H9 (cell line): ENCODE measurements at regions not wholly inside any gene's neighbourhood (a gene's known extent, or its start where the extent isn't known, plus 50 kb on each side); places are given as distances from the start of the nearest gene placed in this dataset.

Experiments used
- DNase-seq: peaks from one replicate; pipeline ENCODE4 v3.0.0-alpha.2; 2017
- H2AFZ ChIP-seq: one replicate; pipeline ENCODE4 v1.6.1; 2013; ENCODE audit warnings: mild to moderate bottlenecking, low read length, control low read depth, moderate library complexity
- H2AK5ac ChIP-seq: 2 replicates; pipeline ENCODE4 v1.6.1; 2013; ENCODE audit warnings: low read length, control low read depth, mixed read lengths; ENCODE audit not compliant: insufficient read length
- H2BK120ac ChIP-seq: one replicate; pipeline ENCODE4 v1.6.1; 2013; ENCODE audit warnings: low read depth, mild to moderate bottlenecking, low read length, control low read depth, inconsistent platforms; ENCODE audit not compliant: poor library complexity, severe bottlenecking
- H2BK12ac ChIP-seq: 2 replicates; pipeline ENCODE4 v1.6.1; 2013; ENCODE audit warnings: low read length, control low read depth, mixed read lengths, low read depth; ENCODE audit not compliant: insufficient read length
- H2BK15ac ChIP-seq: 2 replicates; pipeline ENCODE4 v1.6.1; 2013; ENCODE audit warnings: low read depth, low read length, control low read depth
- H2BK20ac ChIP-seq: one replicate; pipeline ENCODE4 v1.6.1; 2013; ENCODE audit warnings: low read depth, mild to moderate bottlenecking, low read length, control low read depth, inconsistent platforms; ENCODE audit not compliant: poor library complexity, severe bottlenecking
- H2BK5ac ChIP-seq: 2 replicates; pipeline ENCODE4 v1.6.1; 2013; ENCODE audit warnings: low read length, control low read depth, mixed read lengths; ENCODE audit not compliant: insufficient read length
- H3K14ac ChIP-seq: 2 replicates; pipeline ENCODE4 v1.6.1; 2013; ENCODE audit warnings: low read length, control low read depth; ENCODE audit not compliant: insufficient read depth
- H3K18ac ChIP-seq: 2 replicates; pipeline ENCODE4 v1.6.1; 2013; ENCODE audit warnings: low read depth, mild to moderate bottlenecking, mixed read lengths, low read length, control low read depth; ENCODE audit not compliant: insufficient read length
- H3K23ac ChIP-seq: 2 replicates; pipeline ENCODE4 v1.6.1; 2013; ENCODE audit warnings: low read length, control low read depth, mixed read lengths, low read depth; ENCODE audit not compliant: insufficient read length
- H3K23me2 ChIP-seq: 2 replicates; pipeline ENCODE4 v1.6.1; 2013; ENCODE audit warnings: low read depth, mild to moderate bottlenecking, mixed read lengths, low read length, control low read depth; ENCODE audit not compliant: insufficient read length, poor library complexity, severe bottlenecking
- H3K27ac ChIP-seq: 2 replicates; pipeline ENCODE4 v1.5.1; 2013; ENCODE audit warnings: low read length, control low read depth, mixed read lengths, low read depth; ENCODE audit not compliant: insufficient read length
- H3K27me3 ChIP-seq: 2 replicates; pipeline ENCODE4 v1.6.1; 2013; ENCODE audit warnings: low read length, control low read depth, inconsistent platforms; ENCODE audit not compliant: insufficient read depth
- H3K4ac ChIP-seq: 2 replicates; pipeline ENCODE4 v1.6.1; 2013; ENCODE audit warnings: low read depth, mild to moderate bottlenecking, control low read depth, inconsistent platforms, low read length, moderate library complexity
- H3K4me1 ChIP-seq: 2 replicates; pipeline ENCODE4 v1.6.1; 2013; ENCODE audit warnings: low read length, control low read depth, inconsistent platforms; ENCODE audit not compliant: insufficient read depth
- H3K4me2 ChIP-seq: 2 replicates; pipeline ENCODE4 v1.6.1; 2013; ENCODE audit warnings: low read length, control low read depth, mixed read lengths; ENCODE audit not compliant: insufficient read length, insufficient read depth
- H3K56ac ChIP-seq: 2 replicates; pipeline ENCODE4 v1.6.1; 2013; ENCODE audit warnings: low read depth, mild to moderate bottlenecking, mixed read lengths, low read length, control low read depth; ENCODE audit not compliant: insufficient read length
- H3K79me1 ChIP-seq: 2 replicates; pipeline ENCODE4 v1.6.1; 2013; ENCODE audit warnings: low read depth, mild to moderate bottlenecking, moderate library complexity, low read length, control low read depth, inconsistent platforms; ENCODE audit not compliant: insufficient read depth, poor library complexity, severe bottlenecking
- H3K79me2 ChIP-seq: 2 replicates; pipeline ENCODE4 v1.6.1; 2013; ENCODE audit warnings: low read length, control low read depth, inconsistent platforms; ENCODE audit not compliant: insufficient read depth
- H3K9ac ChIP-seq: 2 replicates; pipeline ENCODE4 v1.6.1; 2013; ENCODE audit warnings: low read length, control low read depth, mixed read lengths; ENCODE audit not compliant: insufficient read length; ENCODE audit errors: extremely low read depth
- H3K9me3 ChIP-seq: one replicate; pipeline ENCODE4 v1.6.1; 2013; ENCODE audit warnings: low read depth, low read length, inconsistent platforms; ENCODE audit not compliant: control insufficient read depth
- H3T11ph ChIP-seq: one replicate; pipeline ENCODE4 v1.6.1; 2013; ENCODE audit warnings: mild to moderate bottlenecking, low read length, control low read depth, inconsistent platforms
- H4K20me1 ChIP-seq: one replicate; pipeline ENCODE4 v1.6.1; 2013; ENCODE audit not compliant: control insufficient read depth, insufficient read length, insufficient read depth
- H4K5ac ChIP-seq: 2 replicates; pipeline ENCODE4 v1.6.1; 2013; ENCODE audit warnings: low read depth, mild to moderate bottlenecking, mixed read lengths, low read length, control low read depth; ENCODE audit not compliant: insufficient read length
- H4K8ac ChIP-seq: replicated peaks from 2 replicates; pipeline ENCODE4 v1.6.1; 2013; ENCODE audit warnings: low read length, control low read depth, mixed read lengths, low read depth; ENCODE audit not compliant: insufficient read length
- H4K91ac ChIP-seq: 2 replicates; pipeline ENCODE4 v1.6.1; 2013; ENCODE audit warnings: low read depth, mild to moderate bottlenecking, moderate library complexity, mixed read lengths, low read length, control low read depth; ENCODE audit not compliant: insufficient read length
- H3K27ac Mint-ChIP-seq, 3 experiments: 2 replicates in 2 of 3; 3 replicates in 1 of 3; pipeline ENCODE4 v1.8.0; 2020 to 2021; ENCODE audit warnings: mixed read lengths in 3 of 3, mild to moderate bottlenecking in 1 of 3, moderate library complexity in 1 of 3
- H3K27me3 Mint-ChIP-seq: 2 replicates; pipeline ENCODE4 v1.8.0; 2021; ENCODE audit warnings: low read depth, mild to moderate bottlenecking, moderate library complexity, mixed read lengths
- H3K36me3 Mint-ChIP-seq, 3 experiments: 2 replicates in 2 of 3; 3 replicates in 1 of 3; pipeline ENCODE4 v1.8.0; 2020 to 2021; ENCODE audit warnings: low read depth in 3 of 3, mixed read lengths in 3 of 3; ENCODE audit not compliant: insufficient read depth in 1 of 3
- H3K4me1 Mint-ChIP-seq, 2 experiments: 2 replicates each; pipeline ENCODE4 v1.8.0; 2020; ENCODE audit warnings: mixed read lengths in 2 of 2
- H3K4me3 Mint-ChIP-seq, 2 experiments: 2 replicates in 1 of 2; 3 replicates in 1 of 2; pipeline ENCODE4 v1.8.0; 2020 to 2021; ENCODE audit warnings: mild to moderate bottlenecking in 2 of 2, mixed read lengths in 2 of 2, moderate library complexity in 1 of 2
- H3K9me3 Mint-ChIP-seq, 2 experiments: 2 replicates in 1 of 2; 3 replicates in 1 of 2; pipeline ENCODE4 v1.8.0; 2020; ENCODE audit warnings: mild to moderate bottlenecking in 2 of 2, mixed read lengths in 2 of 2, moderate library complexity in 1 of 2
- CTCF ChIP-seq: fragments of 200-600 bp; sonication (generic); conservative IDR thresholded peaks from 3 replicates; pipeline ENCODE4 v1.8.0; 2021; ENCODE audit warnings: antibody characterized with exemption, mild to moderate bottlenecking
- WGBS: extraction: QIAGEN DNeasy Blood & Tissue Kit; methylation state at CpG from one replicate; pipeline ENCODE4 v1.1.7; 2013; ENCODE audit warnings: missing lambda C conversion rate, low lambda C conversion rate, mixed read lengths; ENCODE audit not compliant: insufficient read length; ENCODE audit errors: extremely low coverage; 5-methylcytosine and 5-hydroxymethylcytosine counted together

GRCh38 chr12:88994971-88995370 lies 357.3 kb downstream of the DUSP6 start:
- Histone ChIP-seq H4K5ac (no peak overlapping the region), H2AFZ (no peak overlapping the region), H3K79me2 (no peaks in the 10 kb centered on the region), H2BK5ac (no peak overlapping the region), H3T11ph (no peak overlapping the region), H3K14ac (no peak overlapping the region), H4K91ac (no peak overlapping the region), H2AK5ac (no peak overlapping the region), H3K4ac (no peak overlapping the region), H3K56ac (no peak overlapping the region), H3K9ac (no peak overlapping the region), H3K27me3 (no peaks in the 10 kb centered on the region), H2BK20ac (no peak overlapping the region), H2BK15ac (no peak overlapping the region), H3K79me1 (no peaks in the 10 kb centered on the region), H3K18ac (no peak overlapping the region), H4K8ac (no peak overlapping the region), H3K23me2 (no peaks in the 10 kb centered on the region), H4K20me1 (no peaks in the 10 kb centered on the region), H3K4me1 (no peaks in the 10 kb centered on the region; the same call in 1 of the 2 replicates), H3K27ac (no peak overlapping the region), H2BK120ac (no peak overlapping the region), H3K9me3 (no peaks in the 10 kb centered on the region), H3K4me2 (no peak overlapping the region), H3K23ac (no peak overlapping the region), H2BK12ac (no peak overlapping the region)
- Mint-ChIP-seq H3K4me1 (peaks cover 9% of the 10 kb centered on the region in 2 experiments), H3K36me3 (no peaks in the 10 kb centered on the region), H3K27me3 (no peaks in the 10 kb centered on the region), H3K4me3 (no peak overlapping the region), H3K9me3 (no peaks in the 10 kb centered on the region), H3K27ac (no peak overlapping the region)
- no peak for DNase-seq
- no CpG with 5 or more reads among the region's 1 CpG for WGBS
- no peak for TF ChIP-seq CTCF
